Activated naive CD8-positive, alpha-beta T cell treated with anti-CD3 and anti-CD28 coated beads, Interleukin-2, amount 50 U/mL, for 24 hours (primary cell): ENCODE measurements at regions not wholly inside any gene's neighbourhood (a gene's known extent, or its start where the extent isn't known, plus 50 kb on each side); places are given as distances from the start of the nearest gene placed in this dataset.

Source experiments
- ATAC-seq: fragments of 150-1000 bp; cut with Tn5 transposase; one replicate; pipeline ENCODE4 v1.10.0; 2021
- DNase-seq: peaks from one replicate; pipeline ENCODE4 v3.0.0; 2021
- H3K27ac Mint-ChIP-seq: one replicate; pipeline ENCODE4 v1.8.0; 2021; ENCODE audit warnings: mild to moderate bottlenecking, mixed read lengths
- H3K27me3 Mint-ChIP-seq: one replicate; pipeline ENCODE4 v1.8.0; 2021; ENCODE audit warnings: mixed read lengths
- H3K36me3 Mint-ChIP-seq: one replicate; pipeline ENCODE4 v1.8.0; 2021; ENCODE audit warnings: low read depth, mixed read lengths
- H3K4me1 Mint-ChIP-seq: one replicate; pipeline ENCODE4 v1.8.0; 2021; ENCODE audit warnings: mixed read lengths
- H3K4me3 Mint-ChIP-seq: one replicate; pipeline ENCODE4 v1.8.0; 2021; ENCODE audit warnings: mild to moderate bottlenecking, moderate library complexity, mixed read lengths
- H3K9me3 Mint-ChIP-seq: one replicate; pipeline ENCODE4 v1.8.0; 2021; ENCODE audit warnings: mixed read lengths

- ATAC-seq: no peak
- Mint-ChIP-seq H3K36me3 (no peaks in the 10 kb centered on the region), H3K9me3 (no peaks in the 10 kb centered on the region), H3K27ac (no peak overlapping the region), H3K27me3 (no peaks in the 10 kb centered on the region), H3K4me1 (no peaks in the 10 kb centered on the region), H3K4me3 (no peak overlapping the region)
- DNase-seq: no peak
Measured at GRCh38 chr5:173767574-173768266, 120.4 kb upstream of the CPEB4 start.

GRCh38 chr5:173768267-173768806 is 119.8 kb upstream of the CPEB4 start:
- Mint-ChIP-seq H3K27me3 (no peaks in the 10 kb centered on the region), H3K4me3 (no peak overlapping the region), H3K27ac (no peak overlapping the region), H3K9me3 (no peaks in the 10 kb centered on the region), H3K36me3 (no peaks in the 10 kb centered on the region), H3K4me1 (no peaks in the 10 kb centered on the region)
- no peak for ATAC-seq
- no peak for DNase-seq

- no peak for ATAC-seq
- H3K4me3 Mint-ChIP-seq: no peak overlapping the region
Measured at GRCh38 chr5:173768891-173769290, 119.3 kb upstream of the CPEB4 start.

GRCh38 chr5:173770637-173771036 is 117.5 kb upstream of the CPEB4 start:
- no peaks in the 10 kb centered on the region for H3K9me3 Mint-ChIP-seq

More at GRCh38 chr5:173768891-173769290, 119.3 kb upstream of the CPEB4 start:
- Mint-ChIP-seq H3K27me3 (no peaks in the 10 kb centered on the region), H3K4me1 (no peaks in the 10 kb centered on the region), H3K27ac (no peak overlapping the region), H3K36me3 (no peaks in the 10 kb centered on the region), H3K9me3 (no peaks in the 10 kb centered on the region)
- DNase-seq: no peak

GRCh38 chr5:173771121-173771724 is 116.9 kb upstream of the CPEB4 start:
- Mint-ChIP-seq H3K4me1 (no peaks in the 10 kb centered on the region), H3K36me3 (no peaks in the 10 kb centered on the region), H3K4me3 (no peak overlapping the region), H3K27me3 (no peaks in the 10 kb centered on the region), H3K27ac (no peak overlapping the region), H3K9me3 (no peaks in the 10 kb centered on the region)
- DNase-seq (no peak), ATAC-seq (no peak)

More at GRCh38 chr5:173770637-173771036, 117.5 kb upstream of the CPEB4 start:
- Mint-ChIP-seq H3K4me3 (no peak overlapping the region), H3K27me3 (no peaks in the 10 kb centered on the region), H3K4me1 (no peaks in the 10 kb centered on the region), H3K27ac (no peak overlapping the region), H3K36me3 (no peaks in the 10 kb centered on the region)
- no peak for DNase-seq
- ATAC-seq: no peak

- no peaks in the 10 kb centered on the region for H3K4me1 Mint-ChIP-seq
- DNase-seq: no peak
- no peak for ATAC-seq
- peaks cover 1% of the 10 kb centered on the region for H3K27me3 Mint-ChIP-seq
- no peaks in the 10 kb centered on the region for H3K36me3 Mint-ChIP-seq
- H3K27ac Mint-ChIP-seq: no peak overlapping the region
- no peaks in the 10 kb centered on the region for H3K9me3 Mint-ChIP-seq
- no peak overlapping the region for H3K4me3 Mint-ChIP-seq
Measured at GRCh38 chr5:173771725-173772383, 116.3 kb upstream of the CPEB4 start.

- DNase-seq (no peak), ATAC-seq (no peak)
- no peaks in the 10 kb centered on the region for H3K9me3 Mint-ChIP-seq
- no peaks in the 10 kb centered on the region for H3K36me3 Mint-ChIP-seq
- no peak overlapping the region for H3K4me3 Mint-ChIP-seq
- no peak overlapping the region for H3K27ac Mint-ChIP-seq
- peaks cover 3% of the 10 kb centered on the region for H3K27me3 Mint-ChIP-seq
- no peaks in the 10 kb centered on the region for H3K4me1 Mint-ChIP-seq
Measured at GRCh38 chr5:173772384-173773059, 115.6 kb upstream of the CPEB4 start.

GRCh38 chr5:173774271-173774761 is 113.8 kb upstream of the CPEB4 start:
- no peak overlapping the region for H3K27ac Mint-ChIP-seq
- peaks cover 3% of the 10 kb centered on the region for H3K27me3 Mint-ChIP-seq
- no peak for DNase-seq
- H3K36me3 Mint-ChIP-seq: no peaks in the 10 kb centered on the region
- no peak for ATAC-seq
- no peaks in the 10 kb centered on the region for H3K9me3 Mint-ChIP-seq
- peaks cover 3% of the 10 kb centered on the region for H3K4me1 Mint-ChIP-seq
- no peak overlapping the region for H3K4me3 Mint-ChIP-seq

GRCh38 chr5:173775261-173776197 is 112.6 kb upstream of the CPEB4 start:
- ATAC-seq (no peak), DNase-seq (no peak)
- Mint-ChIP-seq H3K4me3 (no peak overlapping the region), H3K27ac (no peak overlapping the region), H3K4me1 (peaks cover 3% of the 10 kb centered on the region), H3K36me3 (no peaks in the 10 kb centered on the region), H3K27me3 (peaks cover 3% of the 10 kb centered on the region), H3K9me3 (no peaks in the 10 kb centered on the region)

- Mint-ChIP-seq H3K4me3 (no peak overlapping the region), H3K36me3 (no peaks in the 10 kb centered on the region), H3K9me3 (no peaks in the 10 kb centered on the region)
Measured at GRCh38 chr5:173777149-173777548, 111.0 kb upstream of the CPEB4 start.

GRCh38 chr5:173777674-173778073 is 110.5 kb upstream of the CPEB4 start:
- ATAC-seq (no peak), DNase-seq (no peak)
- peaks cover 17% of the 10 kb centered on the region for H3K4me1 Mint-ChIP-seq
- H3K27me3 Mint-ChIP-seq: peaks cover 3% of the 10 kb centered on the region
- H3K36me3 Mint-ChIP-seq: no peaks in the 10 kb centered on the region
- no peak overlapping the region for H3K27ac Mint-ChIP-seq
- no peak overlapping the region for H3K4me3 Mint-ChIP-seq
- H3K9me3 Mint-ChIP-seq: no peaks in the 10 kb centered on the region

More at GRCh38 chr5:173777149-173777548, 111.0 kb upstream of the CPEB4 start:
- ATAC-seq (no peak), DNase-seq (no peak)
- Mint-ChIP-seq H3K27me3 (peaks cover 3% of the 10 kb centered on the region), H3K4me1 (peaks cover 12% of the 10 kb centered on the region), H3K27ac (no peak overlapping the region)

- no peak for DNase-seq
- H3K4me1 Mint-ChIP-seq: peaks cover 20% of the 10 kb centered on the region
- no peak overlapping the region for H3K4me3 Mint-ChIP-seq
- no peaks in the 10 kb centered on the region for H3K9me3 Mint-ChIP-seq
- no peaks in the 10 kb centered on the region for H3K36me3 Mint-ChIP-seq
- H3K27ac Mint-ChIP-seq: no peak overlapping the region
- no peak for ATAC-seq
- H3K27me3 Mint-ChIP-seq: peaks cover 3% of the 10 kb centered on the region
Measured at GRCh38 chr5:173778152-173778782, 109.9 kb upstream of the CPEB4 start.

GRCh38 chr5:173778784-173779304 is 109.3 kb upstream of the CPEB4 start:
- ATAC-seq (no peak), DNase-seq (no peak)
- no peaks in the 10 kb centered on the region for H3K36me3 Mint-ChIP-seq
- peaks cover 20% of the 10 kb centered on the region for H3K4me1 Mint-ChIP-seq
- H3K27me3 Mint-ChIP-seq: peaks cover 3% of the 10 kb centered on the region
- no peak overlapping the region for H3K27ac Mint-ChIP-seq
- H3K9me3 Mint-ChIP-seq: no peaks in the 10 kb centered on the region
- H3K4me3 Mint-ChIP-seq: no peak overlapping the region
